CD14-positive monocyte (primary cell): ENCODE measurements at regions not wholly inside any gene's neighbourhood (a gene's known extent, or its start where the extent isn't known, plus 50 kb on each side); places are given as distances from the start of the nearest gene placed in this dataset.

ENCODE experiments used
- DNase-seq, 3 donors: peaks; one replicate each; pipeline ENCODE4 v3.0.0-alpha.2; 2011 to 2022
- H2AFZ ChIP-seq: 2 replicates; pipeline ENCODE4 v1.6.0; 2012; ENCODE audit warnings: mild to moderate bottlenecking, low read depth, low read length, inconsistent platforms; ENCODE audit not compliant: insufficient read depth, poor library complexity, severe bottlenecking
- H3K27ac ChIP-seq, 2 donors: 1 replicate in 1 of 2; 2 replicates in 1 of 2; pipeline ENCODE4 v1.5.1; 2012 to 2013; ENCODE audit warnings: low read length in 2 of 2, control low read depth in 1 of 2, inconsistent platforms in 1 of 2, low read depth in 1 of 2, mild to moderate bottlenecking in 1 of 2
- H3K27me3 ChIP-seq, 2 donors: one replicate each; pipeline versions ENCODE4 v1.6.0 to v1.6.1; 2011 to 2013; ENCODE audit warnings: low read length in 2 of 2; ENCODE audit not compliant: control insufficient read depth in 2 of 2, insufficient read depth in 2 of 2
- H3K36me3 ChIP-seq, 2 donors: replicated peaks in 1 of 2; 1 replicate in 1 of 2; 2 replicates in 1 of 2; pipeline versions ENCODE4 v1.5.1 to v1.6.1; 2012 to 2013; ENCODE audit warnings: low read length in 2 of 2, control low read depth in 1 of 2, inconsistent platforms in 1 of 2, mild to moderate bottlenecking in 1 of 2; ENCODE audit not compliant: insufficient read depth in 2 of 2, control insufficient read depth in 1 of 2
- H3K4me1 ChIP-seq, 2 donors: 1 replicate in 1 of 2; 2 replicates in 1 of 2; pipeline versions ENCODE4 v1.5.1 to v1.6.1; 2012 to 2013; ENCODE audit warnings: low read length in 2 of 2, control low read depth in 1 of 2, inconsistent platforms in 1 of 2, mild to moderate bottlenecking in 1 of 2, moderate library complexity in 1 of 2; ENCODE audit not compliant: insufficient read depth in 2 of 2, control insufficient read depth in 1 of 2
- H3K4me2 ChIP-seq: replicated peaks from 2 replicates; pipeline ENCODE3; 2012; ENCODE audit warnings: low read length, moderate library complexity, mild to moderate bottlenecking; ENCODE audit not compliant: poor library complexity, severe bottlenecking; ENCODE audit errors: extremely low read depth
- H3K4me3 ChIP-seq, 3 experiments: fragments of 200-600 bp in 1 of 3; sonication (generic) in 1 of 3; replicated peaks in 1 of 3; 1 replicate in 2 of 3; 2 replicates in 1 of 3; pipeline ENCODE4 v1.5.1; 2011 to 2013; ENCODE audit warnings: low read length in 3 of 3, mild to moderate bottlenecking in 3 of 3, control low read depth in 2 of 3, low read depth in 2 of 3, inconsistent platforms in 1 of 3, moderate library complexity in 1 of 3
- H3K79me2 ChIP-seq: 2 replicates; pipeline ENCODE4 v1.6.0; 2012; ENCODE audit warnings: mild to moderate bottlenecking, control low read depth, inconsistent platforms, low read length, moderate library complexity; ENCODE audit not compliant: insufficient read depth
- H3K9ac ChIP-seq: 2 replicates; pipeline ENCODE4 v1.6.0; 2017; ENCODE audit warnings: low read length, mild to moderate bottlenecking; ENCODE audit not compliant: insufficient read depth, poor library complexity, severe bottlenecking
- H3K9me3 ChIP-seq, 2 donors: replicated peaks in 1 of 2; 1 replicate in 1 of 2; 2 replicates in 1 of 2; pipeline versions ENCODE4 v1.5.1 to v1.6.1; 2012 to 2013; ENCODE audit warnings: low read length in 2 of 2, control low read depth in 1 of 2; ENCODE audit not compliant: control insufficient read depth in 1 of 2, insufficient read depth in 1 of 2
- H4K20me1 ChIP-seq: 2 replicates; pipeline ENCODE4 v1.6.0; 2012; ENCODE audit warnings: mild to moderate bottlenecking, low read length, control low read depth, moderate library complexity; ENCODE audit not compliant: insufficient read depth
- H3K27ac Mint-ChIP-seq, 7 donors: one replicate each; pipeline ENCODE4 v1.8.0; 2020; ENCODE audit warnings: mild to moderate bottlenecking in 7 of 7, mixed read lengths in 7 of 7, moderate library complexity in 6 of 7, inconsistent platforms in 2 of 7
- H3K27me3 Mint-ChIP-seq, 3 donors: one replicate each; pipeline ENCODE4 v1.8.0; 2021 to 2022; ENCODE audit warnings: low read depth in 3 of 3, mild to moderate bottlenecking in 3 of 3, mixed read lengths in 3 of 3, moderate library complexity in 3 of 3, inconsistent platforms in 1 of 3
- H3K36me3 Mint-ChIP-seq, 2 donors: one replicate each; pipeline ENCODE4 v1.8.0; 2020; ENCODE audit warnings: mixed read lengths in 2 of 2, inconsistent platforms in 1 of 2, mild to moderate bottlenecking in 1 of 2
- H3K4me1 Mint-ChIP-seq: one replicate; pipeline ENCODE4 v1.8.0; 2020; ENCODE audit warnings: mild to moderate bottlenecking, mixed read lengths
- H3K4me3 Mint-ChIP-seq, 2 donors: one replicate each; pipeline ENCODE4 v1.8.0; 2020; ENCODE audit warnings: mild to moderate bottlenecking in 2 of 2, mixed read lengths in 2 of 2, moderate library complexity in 1 of 2
- H3K9me3 Mint-ChIP-seq, 7 donors: one replicate each; pipeline ENCODE4 v1.8.0; 2020 to 2022; ENCODE audit warnings: mixed read lengths in 7 of 7, mild to moderate bottlenecking in 6 of 7, moderate library complexity in 6 of 7, inconsistent platforms in 2 of 7
- WGBS: methylation state at CpG from one replicate; pipeline ENCODE4 v1.1.5; 2013; ENCODE audit warnings: missing lambda C conversion rate; ENCODE audit not compliant: insufficient coverage; 5-methylcytosine and 5-hydroxymethylcytosine counted together
- intact Hi-C, 2 donors: fragments of 100-400 bp; cut with micrococcal nuclease; formaldehyde crosslinking; loops; one replicate each; pipeline versions ENCODE4 v1.15.0 to v1.15.1; 2023
- TF ChIP-seq, protein P1 (sequence below): fragments of 200-600 bp; IDR thresholded peaks from one replicate; pipeline ENCODE4 v1.8.0; 2022; ENCODE audit warnings: antibody characterized with exemption, mild to moderate bottlenecking

DNA sequence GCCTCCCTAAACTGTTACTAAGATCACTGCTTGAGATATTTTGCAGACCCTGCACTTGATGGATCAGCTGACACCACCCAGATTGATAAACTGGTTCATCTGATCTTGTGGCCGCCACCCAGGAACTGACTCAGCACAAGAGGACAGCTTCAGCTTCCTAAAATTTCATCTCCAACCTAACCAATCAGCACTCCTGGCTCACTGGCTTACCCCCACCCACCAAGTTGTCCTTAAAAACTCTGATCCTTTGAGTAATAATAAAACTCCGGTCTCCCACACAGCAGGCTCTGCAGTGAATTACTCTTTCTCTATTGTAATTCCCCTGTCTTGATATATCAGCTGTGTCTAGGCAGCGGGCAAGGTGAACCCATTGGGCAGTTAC is 174.8 kb downstream of the UTP18 start:
- H3K27ac Mint-ChIP-seq, result peak overlapping the region in 2 of 7 donors; percentile 58 to 72
- Histone ChIP-seq H3K79me2 (no peaks in the 10 kb centered on the region), H4K20me1 (no peaks in the 10 kb centered on the region), H3K4me2 (no peak overlapping the region), H3K27ac (no peak overlapping the region), H3K4me1 (peaks cover 0 to 12% of the 10 kb centered on the region in 2 donors), H3K36me3 (no peaks in the 10 kb centered on the region), H3K9me3 (no peaks in the 10 kb centered on the region), H3K4me3 (no peak overlapping the region), H3K27me3 (no peaks in the 10 kb centered on the region), H3K9ac (no peak overlapping the region), H2AFZ (no peak overlapping the region)
- TF ChIP-seq, protein P1, sequence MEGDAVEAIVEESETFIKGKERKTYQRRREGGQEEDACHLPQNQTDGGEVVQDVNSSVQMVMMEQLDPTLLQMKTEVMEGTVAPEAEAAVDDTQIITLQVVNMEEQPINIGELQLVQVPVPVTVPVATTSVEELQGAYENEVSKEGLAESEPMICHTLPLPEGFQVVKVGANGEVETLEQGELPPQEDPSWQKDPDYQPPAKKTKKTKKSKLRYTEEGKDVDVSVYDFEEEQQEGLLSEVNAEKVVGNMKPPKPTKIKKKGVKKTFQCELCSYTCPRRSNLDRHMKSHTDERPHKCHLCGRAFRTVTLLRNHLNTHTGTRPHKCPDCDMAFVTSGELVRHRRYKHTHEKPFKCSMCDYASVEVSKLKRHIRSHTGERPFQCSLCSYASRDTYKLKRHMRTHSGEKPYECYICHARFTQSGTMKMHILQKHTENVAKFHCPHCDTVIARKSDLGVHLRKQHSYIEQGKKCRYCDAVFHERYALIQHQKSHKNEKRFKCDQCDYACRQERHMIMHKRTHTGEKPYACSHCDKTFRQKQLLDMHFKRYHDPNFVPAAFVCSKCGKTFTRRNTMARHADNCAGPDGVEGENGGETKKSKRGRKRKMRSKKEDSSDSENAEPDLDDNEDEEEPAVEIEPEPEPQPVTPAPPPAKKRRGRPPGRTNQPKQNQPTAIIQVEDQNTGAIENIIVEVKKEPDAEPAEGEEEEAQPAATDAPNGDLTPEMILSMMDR, result no peak
- peaks cover 0 to 5% (median 0%) of the 10 kb centered on the region in 3 donors for H3K27me3 Mint-ChIP-seq
- 30% methylated on average over 2 of the region's 3 CpGs for WGBS
- H3K9me3 Mint-ChIP-seq, result peaks cover 0 to 3% (median 0%) of the 10 kb centered on the region in 7 donors
- intact Hi-C loops, result no loop called here
- no peaks in the 10 kb centered on the region for H3K36me3 Mint-ChIP-seq
- H3K4me3 Mint-ChIP-seq, result peak overlapping the region in 1 of 2 donors; percentile 57
- peak in 1 of 3 donors; percentile 10 for DNase-seq
- peaks cover 14% of the 10 kb centered on the region for H3K4me1 Mint-ChIP-seq

DNA sequence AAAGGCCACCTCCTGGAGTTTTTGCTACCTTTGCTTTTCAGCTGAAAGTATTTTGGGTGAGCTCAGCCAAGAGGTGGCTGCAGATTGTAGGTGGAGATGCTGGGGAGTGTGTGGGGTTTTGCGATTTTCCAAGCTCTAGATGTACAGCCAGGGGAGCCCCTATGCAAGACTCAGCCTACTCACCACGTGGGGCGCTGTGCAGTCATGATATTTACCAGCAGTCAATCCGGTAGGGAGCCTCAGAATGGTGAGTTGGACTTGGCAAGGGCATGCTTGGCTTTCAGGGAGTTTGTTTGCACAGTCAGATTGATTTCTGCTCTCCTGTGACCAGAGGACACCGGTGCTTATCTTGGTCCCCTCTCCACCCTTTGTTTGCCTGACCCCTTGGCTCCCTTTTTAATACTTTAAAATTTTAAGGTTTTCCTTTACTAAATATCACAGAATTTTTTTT is 175.3 kb downstream of the UTP18 start:
- Histone ChIP-seq H4K20me1 (no peaks in the 10 kb centered on the region), H3K27me3 (no peaks in the 10 kb centered on the region), H3K27ac (no peak overlapping the region), H3K36me3 (no peaks in the 10 kb centered on the region), H3K9ac (no peak overlapping the region), H3K4me3 (no peak overlapping the region), H2AFZ (no peak overlapping the region), H3K9me3 (no peaks in the 10 kb centered on the region), H3K4me2 (no peak overlapping the region), H3K4me1 (peaks cover 0 to 12% of the 10 kb centered on the region in 2 donors), H3K79me2 (no peaks in the 10 kb centered on the region)
- intact Hi-C loops, result no loop called here
- peaks cover 0 to 5% (median 0%) of the 10 kb centered on the region in 3 donors for H3K27me3 Mint-ChIP-seq
- no peaks in the 10 kb centered on the region for H3K36me3 Mint-ChIP-seq
- H3K9me3 Mint-ChIP-seq, result peaks cover 0 to 3% (median 0%) of the 10 kb centered on the region in 7 donors
- no peak overlapping the region for H3K27ac Mint-ChIP-seq
- peaks cover 14% of the 10 kb centered on the region for H3K4me1 Mint-ChIP-seq
- WGBS, result 39% methylated on average over 3 of the region's 5 CpGs
- no peak for DNase-seq
- no peak overlapping the region for H3K4me3 Mint-ChIP-seq
- TF ChIP-seq, protein P1, result peak; percentile 21
